ENCODE measurements at regions not wholly inside any gene's neighbourhood (a gene's known extent, or its start where the extent isn't known, plus 50 kb on each side); places are given as distances from the start of the nearest gene placed in this dataset.

GRCh38 chr10:64397125-64397524 lies 875.9 kb downstream of the REEP3 start:
- H3K4me3 ChIP-seq = no peak overlapping the region
- no peaks in the 10 kb centered on the region for H3K9me3 ChIP-seq
- WGBS = 89% methylated on average over 8 of the region's 8 CpGs
- TF ChIP-seq POLR2A (IDR thresholded peaks at IDR 0.05) (no peak), POLR2AphosphoS5 (IDR thresholded peaks at IDR 0.05) (no peak), CTCF (IDR thresholded peaks at IDR 0.05) (no peak)
- no peaks in the 10 kb centered on the region for H3K36me3 ChIP-seq
- no peaks in the 10 kb centered on the region for H3K4me1 ChIP-seq (replicated peaks)
- DNase-seq (ENCODE audit: low spot score) = no peak
- intact Hi-C loops (cut with DNase I) = no loop called here
- no peaks in the 10 kb centered on the region for H3K27me3 ChIP-seq (replicated peaks; ENCODE audit: insufficient read depth)
- no peak overlapping the region for H3K27ac ChIP-seq

GRCh38 chr10:64408391-64409183 lies 887.4 kb downstream of the REEP3 start:
- TF ChIP-seq CTCF (IDR thresholded peaks at IDR 0.05) (no peak), POLR2A (IDR thresholded peaks at IDR 0.05) (no peak), POLR2AphosphoS5 (IDR thresholded peaks at IDR 0.05) (no peak)
- Histone ChIP-seq H3K4me3 (no peak overlapping the region), H3K4me1 (replicated peaks) (no peaks in the 10 kb centered on the region), H3K9me3 (no peaks in the 10 kb centered on the region), H3K36me3 (no peaks in the 10 kb centered on the region), H3K27ac (no peak overlapping the region), H3K27me3 (replicated peaks; ENCODE audit: insufficient read depth) (no peaks in the 10 kb centered on the region)
- DNase-seq (ENCODE audit: low spot score) = no peak
- intact Hi-C loops (cut with DNase I) = no loop called here
- 64% methylated on average over 3 of the region's 3 CpGs for WGBS

GRCh38 chr10:64409349-64409748 lies 888.1 kb downstream of the REEP3 start:
- Histone ChIP-seq H3K36me3 (no peaks in the 10 kb centered on the region), H3K4me3 (no peak overlapping the region), H3K27ac (no peak overlapping the region), H3K9me3 (no peaks in the 10 kb centered on the region), H3K27me3 (replicated peaks; ENCODE audit: insufficient read depth) (no peaks in the 10 kb centered on the region), H3K4me1 (replicated peaks) (no peaks in the 10 kb centered on the region)
- TF ChIP-seq CTCF (IDR thresholded peaks at IDR 0.05) (no peak), POLR2AphosphoS5 (IDR thresholded peaks at IDR 0.05) (no peak), POLR2A (IDR thresholded peaks at IDR 0.05) (no peak)
- no peak for DNase-seq (ENCODE audit: low spot score)
- WGBS = 100% methylated on average over 1 of the region's 1 CpG
- intact Hi-C loops (cut with DNase I) = no loop called here

- TF ChIP-seq POLR2A (IDR thresholded peaks at IDR 0.05) = no peak
- no peak for TF ChIP-seq POLR2AphosphoS5 (IDR thresholded peaks at IDR 0.05)
- TF ChIP-seq CTCF (IDR thresholded peaks at IDR 0.05) = no peak
- Histone ChIP-seq H3K4me1 (replicated peaks) (no peaks in the 10 kb centered on the region), H3K4me3 (no peak overlapping the region), H3K27ac (no peak overlapping the region), H3K27me3 (replicated peaks; ENCODE audit: insufficient read depth) (no peaks in the 10 kb centered on the region), H3K9me3 (no peaks in the 10 kb centered on the region), H3K36me3 (no peaks in the 10 kb centered on the region)
- 80% methylated on average over 1 of the region's 1 CpG for WGBS
- no peak for DNase-seq (ENCODE audit: low spot score)
- intact Hi-C loops (cut with DNase I) = no loop called here
Measured at GRCh38 chr10:64416011-64416410, 894.8 kb downstream of the REEP3 start.

- WGBS = 39% methylated on average over 2 of the region's 2 CpGs
Measured at GRCh38 chr10:64419461-64419860, 898.3 kb downstream of the REEP3 start.

More at GRCh38 chr10:64419461-64419860, 898.3 kb downstream of the REEP3 start:
- no peak overlapping the region for H3K4me3 ChIP-seq
- DNase-seq (ENCODE audit: low spot score) = no peak
- intact Hi-C loops (cut with DNase I) = no loop called here
- no peaks in the 10 kb centered on the region for H3K9me3 ChIP-seq
- H3K27ac ChIP-seq = no peak overlapping the region
- H3K36me3 ChIP-seq = no peaks in the 10 kb centered on the region
- no peaks in the 10 kb centered on the region for H3K27me3 ChIP-seq (replicated peaks; ENCODE audit: insufficient read depth)
- no peak for TF ChIP-seq POLR2A (IDR thresholded peaks at IDR 0.05)
- no peak for TF ChIP-seq CTCF (IDR thresholded peaks at IDR 0.05)
- TF ChIP-seq POLR2AphosphoS5 (IDR thresholded peaks at IDR 0.05) = no peak
- H3K4me1 ChIP-seq (replicated peaks) = no peaks in the 10 kb centered on the region
